ENCODE measurements at regions not wholly inside any gene's neighbourhood (a gene's known extent, or its start where the extent isn't known, plus 50 kb on each side); places are given as distances from the start of the nearest gene placed in this dataset.

DNA sequence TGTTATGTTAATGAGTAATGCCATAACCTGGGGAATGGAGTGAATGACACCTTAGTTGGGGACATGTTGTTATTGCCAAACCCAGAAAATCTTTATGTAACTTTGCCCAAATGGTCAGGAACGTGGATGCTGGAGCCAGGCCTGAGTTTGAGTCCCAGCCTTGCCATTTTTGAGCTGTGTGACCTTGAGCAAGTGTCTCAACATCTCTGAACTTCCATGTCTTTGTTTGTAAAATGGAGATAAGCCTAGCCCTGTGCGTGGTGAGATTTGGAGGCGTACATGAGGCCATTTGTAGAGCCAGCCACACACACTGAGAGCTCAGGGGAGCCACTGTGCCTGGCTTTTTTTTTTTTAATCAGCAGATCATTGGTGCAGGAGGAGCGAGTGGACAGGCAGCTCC, 247.3 kb downstream of the FOXL1 start:
- no peak overlapping the region for H3K4me3 ChIP-seq
- H3K27ac ChIP-seq: no peak overlapping the region
- no peaks in the 10 kb centered on the region for H3K4me1 ChIP-seq (ENCODE audit: insufficient read depth)
- DNase-seq: no peak
- H3K9me2 ChIP-seq (ENCODE audit: insufficient read depth): no peaks in the 10 kb centered on the region
- TF ChIP-seq EZH2 (IDR thresholded peaks at IDR 0.05; ENCODE audit: insufficient read depth, poor library complexity, severe bottlenecking) (no peak), EZH2phosphoT487 (IDR thresholded peaks at IDR 0.05; ENCODE audit: insufficient read depth, low read depth) (no peak)
- H3K9ac ChIP-seq: no peak overlapping the region
- no peak overlapping the region for H2AFZ ChIP-seq
- H3K27me3 ChIP-seq (replicated peaks; ENCODE audit: insufficient read depth): peaks cover 88% of the 10 kb centered on the region
- H3K9me3 ChIP-seq (ENCODE audit: low read depth): no peaks in the 10 kb centered on the region
- H4K20me1 ChIP-seq (ENCODE audit: insufficient read depth): no peaks in the 10 kb centered on the region
- H3K36me3 ChIP-seq (ENCODE audit: low read depth): no peaks in the 10 kb centered on the region
- no peaks in the 10 kb centered on the region for H3F3A ChIP-seq (ENCODE audit: insufficient read depth)
- in situ Hi-C loops (cut with MboI): no loop called here
- WGBS, 2 experiments (ENCODE audit: low coverage in 1 of 2, low lambda C conversion rate in 2 of 2, missing lambda C conversion rate in 2 of 2): 29 to 35% methylated on average over 4 of the region's 4 CpGs
- no peaks in the 10 kb centered on the region for H3K79me2 ChIP-seq (ENCODE audit: insufficient read depth)
- no peak overlapping the region for H3K4me2 ChIP-seq (ENCODE audit: unreplicated experiment)

GRCh38 chr16:86826941-86827340, 248.6 kb downstream of the FOXL1 start:
- no peaks in the 10 kb centered on the region for H3K4me1 ChIP-seq (ENCODE audit: insufficient read depth)
- no peaks in the 10 kb centered on the region for H3K9me2 ChIP-seq (ENCODE audit: insufficient read depth)
- no peak for TF ChIP-seq EZH2 (IDR thresholded peaks at IDR 0.05; ENCODE audit: insufficient read depth, poor library complexity, severe bottlenecking)
- no peak for TF ChIP-seq EZH2phosphoT487 (IDR thresholded peaks at IDR 0.05; ENCODE audit: insufficient read depth, low read depth)
- in situ Hi-C loops (cut with MboI): no loop called here
- no peak overlapping the region for H2AFZ ChIP-seq
- no peak overlapping the region for H3K4me3 ChIP-seq
- H3K36me3 ChIP-seq (ENCODE audit: low read depth): no peaks in the 10 kb centered on the region
- H3K9ac ChIP-seq: no peak overlapping the region
- peaks cover 90% of the 10 kb centered on the region for H3K27me3 ChIP-seq (replicated peaks; ENCODE audit: insufficient read depth)
- 35 to 38% methylated on average over 13 to 14 of the region's 14 CpGs for WGBS, 2 experiments (ENCODE audit: low coverage in 1 of 2, low lambda C conversion rate in 2 of 2, missing lambda C conversion rate in 2 of 2)
- no peaks in the 10 kb centered on the region for H3K9me3 ChIP-seq (ENCODE audit: low read depth)
- no peak overlapping the region for H3K4me2 ChIP-seq (ENCODE audit: unreplicated experiment)
- H4K20me1 ChIP-seq (ENCODE audit: insufficient read depth): no peaks in the 10 kb centered on the region
- H3F3A ChIP-seq (ENCODE audit: insufficient read depth): no peaks in the 10 kb centered on the region
- H3K27ac ChIP-seq: no peak overlapping the region
- peak; percentile 13 for DNase-seq
- no peaks in the 10 kb centered on the region for H3K79me2 ChIP-seq (ENCODE audit: insufficient read depth)

DNA sequence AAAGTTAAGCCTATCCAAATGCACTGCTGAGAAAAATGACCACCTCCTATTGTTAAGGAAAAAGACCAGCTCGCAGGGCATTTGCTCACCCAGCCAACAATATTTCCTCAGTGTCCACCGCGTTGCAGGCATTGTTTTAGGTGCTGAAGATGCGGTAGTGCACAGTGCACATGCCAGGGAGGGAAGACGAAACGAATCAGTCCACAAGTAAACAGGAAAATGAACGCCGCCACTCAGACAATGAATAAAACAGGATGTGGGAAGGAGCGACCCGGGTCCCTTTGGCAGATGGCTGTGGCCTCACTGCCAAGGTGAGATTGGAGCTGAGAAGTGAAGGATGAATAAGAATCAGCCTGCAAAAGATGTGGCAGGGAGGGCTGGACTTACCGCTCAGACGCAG, 249.2 kb downstream of the FOXL1 start:
- peaks cover 87% of the 10 kb centered on the region for H3K27me3 ChIP-seq (replicated peaks; ENCODE audit: insufficient read depth)
- 19 to 21% methylated on average over 12 of the region's 12 CpGs for WGBS, 2 experiments (ENCODE audit: low coverage in 1 of 2, low lambda C conversion rate in 2 of 2, missing lambda C conversion rate in 2 of 2)
- no peaks in the 10 kb centered on the region for H3F3A ChIP-seq (ENCODE audit: insufficient read depth)
- no peaks in the 10 kb centered on the region for H3K79me2 ChIP-seq (ENCODE audit: insufficient read depth)
- H3K4me2 ChIP-seq (ENCODE audit: unreplicated experiment): no peak overlapping the region
- no peaks in the 10 kb centered on the region for H3K4me1 ChIP-seq (ENCODE audit: insufficient read depth)
- no peak overlapping the region for H2AFZ ChIP-seq
- no peaks in the 10 kb centered on the region for H3K36me3 ChIP-seq (ENCODE audit: low read depth)
- DNase-seq: no peak
- H3K9me3 ChIP-seq (ENCODE audit: low read depth): no peaks in the 10 kb centered on the region
- no peaks in the 10 kb centered on the region for H4K20me1 ChIP-seq (ENCODE audit: insufficient read depth)
- no peaks in the 10 kb centered on the region for H3K9me2 ChIP-seq (ENCODE audit: insufficient read depth)
- H3K4me3 ChIP-seq: no peak overlapping the region
- in situ Hi-C loops (cut with MboI): no loop called here
- TF ChIP-seq EZH2 (IDR thresholded peaks at IDR 0.05; ENCODE audit: insufficient read depth, poor library complexity, severe bottlenecking): no peak
- TF ChIP-seq EZH2phosphoT487 (IDR thresholded peaks at IDR 0.05; ENCODE audit: insufficient read depth, low read depth): no peak
- H3K27ac ChIP-seq: no peak overlapping the region
- H3K9ac ChIP-seq: no peak overlapping the region

DNA sequence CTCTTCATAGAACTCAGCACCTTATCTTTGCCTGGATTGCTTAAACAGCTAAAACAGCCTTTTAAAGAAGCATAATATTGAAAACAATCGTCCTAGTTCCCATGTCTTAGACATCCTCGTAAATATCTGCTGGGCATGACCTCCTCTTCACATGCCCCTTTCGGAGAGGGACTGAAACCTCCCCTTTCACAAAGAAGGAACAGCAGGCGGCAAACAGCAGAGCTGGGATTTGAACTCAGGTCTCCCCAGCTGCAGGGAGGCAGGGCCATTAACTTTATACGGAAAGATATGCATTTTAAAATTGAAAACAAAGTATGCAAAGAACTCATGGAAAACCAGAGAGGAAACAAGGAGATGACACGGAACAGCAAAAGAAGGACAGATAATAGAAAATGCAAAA, 249.9 kb downstream of the FOXL1 start:
- Histone ChIP-seq H3F3A (ENCODE audit: insufficient read depth) (no peaks in the 10 kb centered on the region), H3K79me2 (ENCODE audit: insufficient read depth) (no peaks in the 10 kb centered on the region), H3K9me2 (ENCODE audit: insufficient read depth) (no peaks in the 10 kb centered on the region), H3K9ac (no peak overlapping the region), H3K4me2 (ENCODE audit: unreplicated experiment) (no peak overlapping the region), H3K4me3 (no peak overlapping the region), H2AFZ (no peak overlapping the region), H3K27ac (no peak overlapping the region), H3K9me3 (ENCODE audit: low read depth) (no peaks in the 10 kb centered on the region), H4K20me1 (ENCODE audit: insufficient read depth) (no peaks in the 10 kb centered on the region), H3K36me3 (ENCODE audit: low read depth) (no peaks in the 10 kb centered on the region), H3K27me3 (replicated peaks; ENCODE audit: insufficient read depth) (peaks cover 81% of the 10 kb centered on the region), H3K4me1 (ENCODE audit: insufficient read depth) (no peaks in the 10 kb centered on the region)
- TF ChIP-seq EZH2 (IDR thresholded peaks at IDR 0.05; ENCODE audit: insufficient read depth, poor library complexity, severe bottlenecking): peak; percentile 58
- no peak for TF ChIP-seq EZH2phosphoT487 (IDR thresholded peaks at IDR 0.05; ENCODE audit: insufficient read depth, low read depth)
- DNase-seq: no peak
- 64 to 77% methylated on average over 6 of the region's 6 CpGs for WGBS, 2 experiments (ENCODE audit: low coverage in 1 of 2, low lambda C conversion rate in 2 of 2, missing lambda C conversion rate in 2 of 2)
- in situ Hi-C loops (cut with MboI): no loop called here

DNA sequence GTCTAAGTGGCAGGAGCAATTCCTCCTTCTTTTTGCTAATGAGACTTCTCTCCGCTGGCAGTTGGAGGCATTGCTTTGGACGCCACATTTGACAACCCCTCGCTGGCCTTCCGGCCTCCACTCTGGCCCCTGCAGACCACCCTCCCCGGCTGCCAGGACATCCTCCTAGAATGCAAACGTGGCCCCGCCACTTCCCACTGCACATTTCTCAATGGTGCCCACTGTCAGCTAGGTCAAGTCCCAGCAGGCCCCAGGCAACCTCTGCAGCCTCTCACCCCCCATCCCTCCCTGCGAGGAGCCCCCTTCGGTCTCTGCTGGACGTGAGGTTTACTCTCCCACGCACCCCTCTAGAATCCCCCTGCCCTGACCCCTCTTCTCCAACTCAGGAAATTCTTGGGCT, 250.3 kb downstream of the FOXL1 start:
- Histone ChIP-seq H3K27me3 (replicated peaks; ENCODE audit: insufficient read depth) (peaks cover 79% of the 10 kb centered on the region), H3K36me3 (ENCODE audit: low read depth) (no peaks in the 10 kb centered on the region), H2AFZ (no peak overlapping the region), H3K9me2 (ENCODE audit: insufficient read depth) (no peaks in the 10 kb centered on the region), H3F3A (ENCODE audit: insufficient read depth) (no peaks in the 10 kb centered on the region), H3K4me1 (ENCODE audit: insufficient read depth) (no peaks in the 10 kb centered on the region), H3K79me2 (ENCODE audit: insufficient read depth) (no peaks in the 10 kb centered on the region), H3K4me2 (ENCODE audit: unreplicated experiment) (no peak overlapping the region), H3K27ac (no peak overlapping the region), H3K9ac (no peak overlapping the region), H4K20me1 (ENCODE audit: insufficient read depth) (no peaks in the 10 kb centered on the region), H3K9me3 (ENCODE audit: low read depth) (no peaks in the 10 kb centered on the region), H3K4me3 (no peak overlapping the region)
- in situ Hi-C loops (cut with MboI): no loop called here
- WGBS, 2 experiments (ENCODE audit: low coverage in 1 of 2, low lambda C conversion rate in 2 of 2, missing lambda C conversion rate in 2 of 2): 51 to 53% methylated on average over 11 of the region's 11 CpGs
- DNase-seq: no peak
- TF ChIP-seq EZH2phosphoT487 (IDR thresholded peaks at IDR 0.05; ENCODE audit: insufficient read depth, low read depth): no peak
- TF ChIP-seq EZH2 (IDR thresholded peaks at IDR 0.05; ENCODE audit: insufficient read depth, poor library complexity, severe bottlenecking): no peak

All from GM23248 (cell line).